H1 (cell line): ENCODE measurements at regions not wholly inside any gene's neighbourhood (a gene's known extent, or its start where the extent isn't known, plus 50 kb on each side); places are given as distances from the start of the nearest gene placed in this dataset.

Experiments
- CTCF ChIA-PET: fragments of 300-600 bp; sonication (Branson Sonifier 250); formaldehyde crosslinking; loops from one replicate; lab custom pipeline; 2021; ENCODE audit not compliant: partially characterized antibody; lab: Charles Lee
- POLR2A ChIA-PET: fragments of 300-600 bp; sonication (Branson Sonifier 250); formaldehyde crosslinking; loops from one replicate; lab custom pipeline; 2021; ENCODE audit warnings: inconsistent platforms; ENCODE audit not compliant: partially characterized antibody; lab: Charles Lee
- DNase-seq, 2 experiments: peaks; one replicate each; pipeline versions ENCODE4 v3.0.0 to v3.0.0-alpha.2; 2010 to 2022; ENCODE audit warnings: low spot score in 2 of 2, low read depth in 1 of 2, mixed read lengths in 1 of 2
- FAIRE-seq: peaks from 2 replicates; lab custom pipeline; 2011; peaks lifted over from hg19 to GRCh38; lab: Jason Lieb, UNC
- H2AFZ ChIP-seq: 2 replicates; pipeline ENCODE4 v1.8.1; 2012; ENCODE audit warnings: low read length, inconsistent platforms
- H2AK5ac ChIP-seq: 2 replicates; pipeline ENCODE4 v1.6.1; 2013; ENCODE audit warnings: low read depth, low read length
- H2BK120ac ChIP-seq: replicated peaks from 2 replicates; pipeline ENCODE3; 2013; ENCODE audit warnings: low read depth, low read length, inconsistent platforms
- H2BK12ac ChIP-seq: 2 replicates; pipeline ENCODE4 v1.6.1; 2013; ENCODE audit warnings: low read depth, low read length
- H2BK15ac ChIP-seq: 2 replicates; pipeline ENCODE4 v1.6.1; 2013; ENCODE audit warnings: low read length
- H2BK20ac ChIP-seq: 2 replicates; pipeline ENCODE4 v1.6.1; 2013; ENCODE audit warnings: low read length
- H2BK5ac ChIP-seq: 2 replicates; pipeline ENCODE4 v1.6.1; 2013; ENCODE audit warnings: low read depth, low read length
- H3K14ac ChIP-seq: 2 replicates; pipeline ENCODE4 v1.6.1; 2013; ENCODE audit warnings: inconsistent platforms; ENCODE audit not compliant: insufficient read length
- H3K18ac ChIP-seq: 2 replicates; pipeline ENCODE4 v1.6.1; 2013; ENCODE audit warnings: low read length; ENCODE audit errors: extremely low read depth
- H3K23ac ChIP-seq: 2 replicates; pipeline ENCODE4 v1.6.1; 2013; ENCODE audit warnings: inconsistent platforms; ENCODE audit not compliant: insufficient read length
- H3K23me2 ChIP-seq: 2 replicates; pipeline ENCODE4 v1.6.1; 2013; ENCODE audit warnings: low read depth, low read length
- H3K27ac ChIP-seq: 2 replicates; pipeline ENCODE4 v1.6.1; 2011; ENCODE audit warnings: low read depth, low read length, inconsistent platforms
- H3K27me3 ChIP-seq, 4 experiments: replicated peaks in 1 of 4; 1 replicate in 1 of 4; 2 replicates in 3 of 4; pipeline versions ENCODE4 v1.6.1 to v1.8.1; 2011 to 2013; ENCODE audit warnings: low read length in 3 of 4, mild to moderate bottlenecking in 3 of 4, inconsistent platforms in 2 of 4, mixed read lengths in 2 of 4, moderate library complexity in 1 of 4; ENCODE audit not compliant: control insufficient read depth in 3 of 4, insufficient read depth in 3 of 4; ENCODE audit errors: extremely low read depth in 1 of 4
- H3K36me3 ChIP-seq, 4 experiments: 2 replicates each; pipeline versions ENCODE4 v1.6.1 to v1.8.1; 2011 to 2013; ENCODE audit warnings: mild to moderate bottlenecking in 4 of 4, low read length in 3 of 4, moderate library complexity in 2 of 4, control low read depth in 1 of 4, inconsistent platforms in 1 of 4; ENCODE audit not compliant: insufficient read depth in 4 of 4, control insufficient read depth in 2 of 4
- H3K4ac ChIP-seq: replicated peaks from 2 replicates; pipeline ENCODE3; 2013; ENCODE audit warnings: low read length, low read depth, mixed read lengths, inconsistent platforms; ENCODE audit not compliant: insufficient read length
- H3K4me1 ChIP-seq, 4 experiments: replicated peaks in 1 of 4; 1 replicate in 1 of 4; 2 replicates in 3 of 4; pipeline versions ENCODE4 v1.6.1 to v1.8.1; 2011 to 2013; ENCODE audit warnings: low read length in 3 of 4, inconsistent platforms in 2 of 4, mixed read lengths in 1 of 4; ENCODE audit not compliant: insufficient read depth in 4 of 4, control insufficient read depth in 3 of 4
- H3K4me2 ChIP-seq, 2 experiments: 2 replicates each; pipeline versions ENCODE4 v1.6.1 to v1.8.1; 2011 to 2013; ENCODE audit warnings: low read depth in 2 of 2, low read length in 2 of 2, control low read depth in 1 of 2, inconsistent platforms in 1 of 2, mild to moderate bottlenecking in 1 of 2; ENCODE audit not compliant: insufficient read depth in 1 of 2
- H3K4me3 ChIP-seq, 4 experiments: fragments of 200-600, 300-600 bp in 1 of 4; sonication (generic), shearing (Covaris generic), sonication (Bioruptor Twin) in 1 of 4; 2 replicates each; pipeline versions ENCODE4 v1.5.1 to v1.8.1; 2011 to 2016; ENCODE audit warnings: low read length in 4 of 4, low read depth in 3 of 4, control low read depth in 2 of 4, inconsistent platforms in 2 of 4, mild to moderate bottlenecking in 2 of 4, mixed read lengths in 1 of 4, moderate library complexity in 1 of 4; ENCODE audit not compliant: insufficient read depth in 2 of 4; ENCODE audit errors: extremely low read depth in 1 of 4
- H3K56ac ChIP-seq: replicated peaks from 2 replicates; pipeline ENCODE3; 2013; ENCODE audit warnings: low read depth, mild to moderate bottlenecking, mixed read lengths, low read length, inconsistent platforms; ENCODE audit not compliant: insufficient read length
- H3K79me1 ChIP-seq: 2 replicates; pipeline ENCODE4 v1.6.1; 2013; ENCODE audit warnings: low read depth, low read length, control low read depth
- H3K79me2 ChIP-seq, 2 experiments: 2 replicates each; pipeline versions ENCODE4 v1.6.1 to v1.8.1; 2012 to 2013; ENCODE audit warnings: low read length in 2 of 2, mild to moderate bottlenecking in 2 of 2, inconsistent platforms in 1 of 2; ENCODE audit not compliant: insufficient read depth in 2 of 2, control insufficient read depth in 1 of 2
- H3K9ac ChIP-seq, 4 experiments: replicated peaks in 1 of 4; 1 replicate in 1 of 4; 2 replicates in 3 of 4; pipeline versions ENCODE4 v1.6.1 to v1.8.1; 2011 to 2013; ENCODE audit warnings: low read depth in 3 of 4, low read length in 3 of 4, control low read depth in 2 of 4, mild to moderate bottlenecking in 2 of 4, moderate library complexity in 2 of 4, inconsistent platforms in 1 of 4; ENCODE audit errors: extremely low read depth in 1 of 4
- H3K9me3 ChIP-seq, 2 experiments: 2 replicates each; pipeline versions ENCODE4 v1.6.1 to v1.8.1; 2012 to 2013; ENCODE audit warnings: mild to moderate bottlenecking in 2 of 2, moderate library complexity in 2 of 2, control low read depth in 1 of 2, inconsistent platforms in 1 of 2, low read depth in 1 of 2, low read length in 1 of 2, mixed read lengths in 1 of 2; ENCODE audit not compliant: insufficient read depth in 2 of 2
- H4K20me1 ChIP-seq, 2 experiments: replicated peaks in 1 of 2; 2 replicates each; pipeline versions ENCODE3 to v1.8.1; 2011 to 2013; ENCODE audit warnings: inconsistent platforms in 2 of 2, low read length in 2 of 2, mild to moderate bottlenecking in 1 of 2; ENCODE audit not compliant: insufficient read depth in 2 of 2, control insufficient read depth in 1 of 2
- H4K5ac ChIP-seq: 2 replicates; pipeline ENCODE4 v1.6.1; 2013; ENCODE audit warnings: low read length, low read depth, mixed read lengths, inconsistent platforms; ENCODE audit not compliant: insufficient read length
- H4K8ac ChIP-seq: 2 replicates; pipeline ENCODE4 v1.8.0; 2013; ENCODE audit warnings: mild to moderate bottlenecking, moderate library complexity, low read length, inconsistent platforms; ENCODE audit not compliant: insufficient read depth; ENCODE audit errors: extremely low read depth
- H4K91ac ChIP-seq: replicated peaks from 2 replicates; pipeline ENCODE3; 2013; ENCODE audit warnings: low read length, mixed read lengths, inconsistent platforms; ENCODE audit not compliant: insufficient read length
- CREB1 ChIP-seq: IDR thresholded peaks from 2 replicates; pipeline ENCODE4 v1.6.1; 2012; ENCODE audit warnings: inconsistent platforms
- EGR1 ChIP-seq: IDR thresholded peaks from 2 replicates; pipeline ENCODE4 v1.6.1; 2011; ENCODE audit warnings: low read depth, low read length, borderline replicate concordance
- JUN ChIP-seq: IDR thresholded peaks from 2 replicates; pipeline ENCODE4 v1.6.1; 2011; ENCODE audit warnings: low read depth, mild to moderate bottlenecking, improper control_type of control experiment, low read length
- KDM5A ChIP-seq: fragments of 200-600 bp; IDR thresholded peaks from 2 replicates; pipeline ENCODE4 v1.7.1; 2012; ENCODE audit warnings: mild to moderate bottlenecking, low read length, inconsistent platforms, mixed read lengths
- POU5F1 ChIP-seq: IDR thresholded peaks from 2 replicates; pipeline ENCODE4 v1.6.1; 2011; ENCODE audit warnings: low read depth, mild to moderate bottlenecking, low read length, moderate library complexity
- RFX5 ChIP-seq: IDR thresholded peaks from 2 replicates; pipeline ENCODE4 v1.6.1; 2011; ENCODE audit warnings: low read depth, low read length, improper control_type of control experiment, borderline replicate concordance
- SAP30 ChIP-seq: fragments of 300-600 bp; sonication (generic); IDR thresholded peaks from 2 replicates; pipeline ENCODE4 v1.7.1; 2012; ENCODE audit warnings: low read length, moderate library complexity, mild to moderate bottlenecking, inconsistent platforms; ENCODE audit not compliant: insufficient read depth, insufficient replicate concordance
- SIRT6 ChIP-seq: IDR thresholded peaks from one replicate; pipeline ENCODE4 v1.7.1; 2012; ENCODE audit warnings: low read length, inconsistent platforms
- SIX5 ChIP-seq: IDR thresholded peaks from 2 replicates; pipeline ENCODE4 v1.6.1; 2011; ENCODE audit warnings: mild to moderate bottlenecking, low read depth, low read length
- SP4 ChIP-seq: IDR thresholded peaks from 2 replicates; pipeline ENCODE4 v1.6.1; 2012; ENCODE audit warnings: low read length, inconsistent platforms
- SRF ChIP-seq: IDR thresholded peaks from 2 replicates; pipeline ENCODE4 v1.6.1; 2011; ENCODE audit warnings: mild to moderate bottlenecking, low read depth, low read length, moderate library complexity
- TEAD4 ChIP-seq: IDR thresholded peaks from 2 replicates; pipeline ENCODE4 v1.6.1; 2012; ENCODE audit warnings: low read depth, low read length, inconsistent platforms, mixed read lengths
- ZNF274 ChIP-seq: IDR thresholded peaks from 2 replicates; pipeline ENCODE4 v1.7.0; 2012; ENCODE audit warnings: low read length, borderline replicate concordance; ENCODE audit errors: extremely low read depth
- WGBS, 2 experiments: shearing (Covaris generic) in 1 of 2; methylation state at CpG; one replicate each; pipeline versions ENCODE4 v1.1.6 to v1.1.7; 2013 to 2015; ENCODE audit warnings: low lambda C conversion rate in 2 of 2, mixed read lengths in 2 of 2, inconsistent platforms in 1 of 2, low coverage in 1 of 2, missing lambda C conversion rate in 1 of 2; ENCODE audit not compliant: insufficient replicate concordance in 2 of 2, insufficient coverage in 1 of 2, insufficient read length in 1 of 2; ENCODE audit errors: extremely low coverage in 1 of 2, missing lambda C conversion rate in 1 of 2; 5-methylcytosine and 5-hydroxymethylcytosine counted together
- TF ChIP-seq, protein P1 (sequence below): IDR thresholded peaks from 2 replicates; pipeline ENCODE4 v1.6.1; 2012; ENCODE audit warnings: inconsistent platforms

DNA sequence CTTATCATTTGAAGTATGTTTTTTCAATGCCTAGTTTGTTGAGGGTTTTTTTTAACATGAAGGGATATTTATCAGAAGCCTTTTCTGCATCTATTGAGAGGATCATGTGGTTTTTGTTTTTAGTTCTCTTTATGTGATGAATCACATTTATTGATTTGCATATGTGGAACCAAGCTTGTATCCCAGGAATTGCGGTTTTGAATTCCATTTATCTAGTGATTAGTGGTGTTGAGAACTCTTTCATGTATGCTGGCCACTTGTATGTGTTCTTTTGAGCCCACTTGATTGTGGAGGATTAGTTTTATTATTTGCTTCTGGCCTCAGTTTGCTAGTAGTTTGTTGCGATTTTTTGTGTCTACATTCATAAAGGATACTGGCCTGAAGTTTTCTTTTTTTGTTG, 85.0 kb upstream of the CNKSR2 start:
- Histone ChIP-seq H4K91ac (no peak overlapping the region), H3K9me3 (no peaks in the 10 kb centered on the region), H3K79me1 (no peaks in the 10 kb centered on the region), H3K4ac (no peak overlapping the region), H3K56ac (no peak overlapping the region), H3K4me3 (no peak overlapping the region), H4K20me1 (no peaks in the 10 kb centered on the region), H3K4me2 (no peak overlapping the region), H3K4me1 (no peaks in the 10 kb centered on the region), H4K5ac (no peak overlapping the region), H3K9ac (no peak overlapping the region), H3K36me3 (no peaks in the 10 kb centered on the region), H3K23ac (no peak overlapping the region), H3K18ac (no peak overlapping the region), H2BK15ac (no peak overlapping the region), H2AK5ac (no peak overlapping the region), H3K27ac (no peak overlapping the region), H2BK5ac (no peak overlapping the region), H3K79me2 (no peaks in the 10 kb centered on the region), H2BK12ac (no peak overlapping the region), H2AFZ (no peak overlapping the region), H3K23me2 (no peaks in the 10 kb centered on the region), H2BK120ac (no peak overlapping the region), H3K27me3 (no peaks in the 10 kb centered on the region), H4K8ac (no peak overlapping the region), H2BK20ac (no peak overlapping the region), H3K14ac (no peak overlapping the region)
- ChIA-PET CTCF (no interaction called here), POLR2A (no interaction called here)
- no peak for TF ChIP-seq POU5F1
- no peak for TF ChIP-seq SAP30
- no peak for TF ChIP-seq CREB1
- TF ChIP-seq KDM5A, result no peak
- TF ChIP-seq JUN, result no peak
- TF ChIP-seq, protein P1, sequence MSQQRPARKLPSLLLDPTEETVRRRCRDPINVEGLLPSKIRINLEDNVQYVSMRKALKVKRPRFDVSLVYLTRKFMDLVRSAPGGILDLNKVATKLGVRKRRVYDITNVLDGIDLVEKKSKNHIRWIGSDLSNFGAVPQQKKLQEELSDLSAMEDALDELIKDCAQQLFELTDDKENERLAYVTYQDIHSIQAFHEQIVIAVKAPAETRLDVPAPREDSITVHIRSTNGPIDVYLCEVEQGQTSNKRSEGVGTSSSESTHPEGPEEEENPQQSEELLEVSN, result no peak
- no peak for TF ChIP-seq EGR1
- no peak for TF ChIP-seq SRF
- TF ChIP-seq RFX5, result no peak
- no peak for TF ChIP-seq ZNF274
- no peak for TF ChIP-seq SIRT6
- TF ChIP-seq SP4, result no peak
- TF ChIP-seq SIX5, result no peak
- TF ChIP-seq TEAD4, result no peak
- whole genome bisulfite sequencing, 2 experiments, result 78% methylated on average over 1 of the region's 2 CpGs; no CpG with 5 or more reads in 1 of the 2 experiments
- DNase-seq (no peak), FAIRE-seq (no peak)
